HG03520 (cell line): ENCODE measurements at regions not wholly inside any gene's neighbourhood (a gene's known extent, or its start where the extent isn't known, plus 50 kb on each side); places are given as distances from the start of the nearest gene placed in this dataset.

ENCODE experiments used
- ATAC-seq: cut with Tn5 transposase; IDR thresholded peaks from one replicate; pipeline ENCODE4 v1.9.1; 2021; ENCODE audit warnings: mild to moderate bottlenecking, moderate library complexity; ENCODE audit not compliant: unreplicated experiment

- no peak for ATAC-seq
Measured at GRCh38 chr5:158142156-158142555, 283.2 kb upstream of the CLINT1 start.

- no peak for ATAC-seq
Measured at GRCh38 chr5:158140120-158140731, 281.3 kb upstream of the CLINT1 start.

- no peak for ATAC-seq
Measured at GRCh38 chr5:158139161-158139560, 280.2 kb upstream of the CLINT1 start.

- no peak for ATAC-seq
Measured at GRCh38 chr5:158135682-158136179, 276.8 kb upstream of the CLINT1 start.

- no peak for ATAC-seq
Measured at GRCh38 chr5:158133369-158133768, 274.4 kb upstream of the CLINT1 start.

- ATAC-seq, result no peak
Measured at GRCh38 chr5:158127536-158127935, 268.6 kb upstream of the CLINT1 start.

GRCh38 chr5:158126442-158127405, 267.8 kb upstream of the CLINT1 start:
- no peak for ATAC-seq

- no peak for ATAC-seq
Measured at GRCh38 chr5:158124606-158125316, 265.8 kb upstream of the CLINT1 start.

GRCh38 chr5:158123595-158123994, 264.6 kb upstream of the CLINT1 start:
- ATAC-seq, result no peak

GRCh38 chr5:158121678-158122077, 262.7 kb upstream of the CLINT1 start:
- no peak for ATAC-seq

GRCh38 chr5:158120760-158121159, 261.8 kb upstream of the CLINT1 start:
- no peak for ATAC-seq

- no peak for ATAC-seq
Measured at GRCh38 chr5:158119961-158120723, 261.2 kb upstream of the CLINT1 start.

GRCh38 chr5:158117467-158118160, 258.7 kb upstream of the CLINT1 start:
- no peak for ATAC-seq

GRCh38 chr5:158116965-158117364, 258.0 kb upstream of the CLINT1 start:
- no peak for ATAC-seq

GRCh38 chr5:158115468-158115867, 256.5 kb upstream of the CLINT1 start:
- no peak for ATAC-seq

- ATAC-seq, result no peak
Measured at GRCh38 chr5:158108177-158108576, 249.2 kb upstream of the CLINT1 start.

GRCh38 chr5:158100373-158100888, 241.5 kb upstream of the CLINT1 start:
- no peak for ATAC-seq

GRCh38 chr5:158099571-158100105, 240.7 kb upstream of the CLINT1 start:
- no peak for ATAC-seq

- no peak for ATAC-seq
Measured at GRCh38 chr5:158096835-158097234, 237.9 kb upstream of the CLINT1 start.

- no peak for ATAC-seq
Measured at GRCh38 chr5:158086856-158087255, 227.9 kb upstream of the CLINT1 start.
